Fibroblast of lung (primary cell): ENCODE measurements at regions not wholly inside any gene's neighbourhood (a gene's known extent, or its start where the extent isn't known, plus 50 kb on each side); places are given as distances from the start of the nearest gene placed in this dataset.

Experiments used
- DNase-seq, 2 donors: peaks; one replicate each; pipeline versions ENCODE4 v3.0.0 to v3.0.0-alpha.2; 2010; ENCODE audit warnings: low read depth in 2 of 2
- H2AFZ ChIP-seq: 2 replicates; pipeline ENCODE4 v1.5.1; 2012; ENCODE audit warnings: low read length, control low read depth, inconsistent platforms
- H3K27ac ChIP-seq: 2 replicates; pipeline ENCODE4 v1.5.1; 2011; ENCODE audit warnings: low read length, control low read depth; ENCODE audit not compliant: insufficient read depth
- H3K27me3 ChIP-seq: 2 replicates; pipeline ENCODE4 v1.5.1; 2011; ENCODE audit warnings: mild to moderate bottlenecking, low read length; ENCODE audit not compliant: control insufficient read depth, insufficient read depth
- H3K36me3 ChIP-seq: 2 replicates; pipeline ENCODE4 v1.5.1; 2011; ENCODE audit warnings: low read length; ENCODE audit not compliant: control insufficient read depth, insufficient read depth
- H3K4me1 ChIP-seq: 2 replicates; pipeline ENCODE4 v1.5.1; 2011; ENCODE audit warnings: low read length; ENCODE audit not compliant: control insufficient read depth, insufficient read depth; ENCODE audit errors: extremely low read depth
- H3K4me2 ChIP-seq: 2 replicates; pipeline ENCODE4 v1.5.1; 2011; ENCODE audit warnings: low read length, control low read depth; ENCODE audit not compliant: insufficient read depth; ENCODE audit errors: extremely low read depth
- H3K4me3 ChIP-seq, 4 experiments: fragments of 200-600 bp in 1 of 4; sonication (generic) in 1 of 4; replicated peaks in 1 of 4; 2 replicates each; pipeline ENCODE4 v1.5.1; 2011 to 2016; ENCODE audit warnings: low read length in 4 of 4, low read depth in 3 of 4, mild to moderate bottlenecking in 3 of 4, control low read depth in 2 of 4, inconsistent platforms in 1 of 4, mixed read lengths in 1 of 4; ENCODE audit not compliant: insufficient read depth in 1 of 4; ENCODE audit errors: control extremely low read depth in 1 of 4
- H3K79me2 ChIP-seq: 2 replicates; pipeline ENCODE4 v1.5.1; 2012; ENCODE audit warnings: mild to moderate bottlenecking, low read length, inconsistent platforms; ENCODE audit not compliant: control insufficient read depth, insufficient read depth
- H3K9ac ChIP-seq: 2 replicates; pipeline ENCODE4 v1.5.1; 2011; ENCODE audit warnings: mild to moderate bottlenecking, low read length, control low read depth; ENCODE audit not compliant: insufficient read depth
- H3K9me3 ChIP-seq: 2 replicates; pipeline ENCODE4 v1.5.1; 2012; ENCODE audit warnings: low read depth, low read length; ENCODE audit not compliant: control insufficient read depth, insufficient read depth
- H4K20me1 ChIP-seq: 2 replicates; pipeline ENCODE4 v1.5.1; 2011; ENCODE audit warnings: low read length; ENCODE audit not compliant: control insufficient read depth, insufficient read depth; ENCODE audit errors: extremely low read depth
- EZH2 ChIP-seq: IDR thresholded peaks from 2 replicates; pipeline ENCODE4 v1.5.1; 2012; ENCODE audit warnings: low read length, control low read depth, mild to moderate bottlenecking; ENCODE audit errors: missing control alignments
- TF ChIP-seq, protein P1 (sequence below), 2 donors: IDR thresholded peaks in 1 of 2; conservative IDR thresholded peaks in 1 of 2; 1 replicate in 1 of 2; 2 replicates in 1 of 2; pipeline ENCODE4 v1.5.1; 2011 to 2012; ENCODE audit warnings: low read length in 2 of 2, control low read depth in 1 of 2, inconsistent platforms in 1 of 2, low read depth in 1 of 2, mild to moderate bottlenecking in 1 of 2

- H3K9ac ChIP-seq = no peak overlapping the region
- no peaks in the 10 kb centered on the region for H3K79me2 ChIP-seq
- H3K27ac ChIP-seq = no peak overlapping the region
- DNase-seq = no peak
- no peaks in the 10 kb centered on the region for H3K4me1 ChIP-seq
- H3K4me2 ChIP-seq = no peak overlapping the region
- H3K27me3 ChIP-seq = no peaks in the 10 kb centered on the region
- TF ChIP-seq, protein P1, sequence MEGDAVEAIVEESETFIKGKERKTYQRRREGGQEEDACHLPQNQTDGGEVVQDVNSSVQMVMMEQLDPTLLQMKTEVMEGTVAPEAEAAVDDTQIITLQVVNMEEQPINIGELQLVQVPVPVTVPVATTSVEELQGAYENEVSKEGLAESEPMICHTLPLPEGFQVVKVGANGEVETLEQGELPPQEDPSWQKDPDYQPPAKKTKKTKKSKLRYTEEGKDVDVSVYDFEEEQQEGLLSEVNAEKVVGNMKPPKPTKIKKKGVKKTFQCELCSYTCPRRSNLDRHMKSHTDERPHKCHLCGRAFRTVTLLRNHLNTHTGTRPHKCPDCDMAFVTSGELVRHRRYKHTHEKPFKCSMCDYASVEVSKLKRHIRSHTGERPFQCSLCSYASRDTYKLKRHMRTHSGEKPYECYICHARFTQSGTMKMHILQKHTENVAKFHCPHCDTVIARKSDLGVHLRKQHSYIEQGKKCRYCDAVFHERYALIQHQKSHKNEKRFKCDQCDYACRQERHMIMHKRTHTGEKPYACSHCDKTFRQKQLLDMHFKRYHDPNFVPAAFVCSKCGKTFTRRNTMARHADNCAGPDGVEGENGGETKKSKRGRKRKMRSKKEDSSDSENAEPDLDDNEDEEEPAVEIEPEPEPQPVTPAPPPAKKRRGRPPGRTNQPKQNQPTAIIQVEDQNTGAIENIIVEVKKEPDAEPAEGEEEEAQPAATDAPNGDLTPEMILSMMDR (conservative IDR thresholded peaks at IDR 0.05 in 1 of 2, IDR thresholded peaks at IDR 0.05 in 1 of 2; ENCODE audit: low read depth in 1 of 2, low read length in 2 of 2) = no peak
- no peak for TF ChIP-seq EZH2
- no peak overlapping the region for H3K4me3 ChIP-seq
- no peaks in the 10 kb centered on the region for H3K36me3 ChIP-seq
- H4K20me1 ChIP-seq = no peaks in the 10 kb centered on the region
- H3K9me3 ChIP-seq = no peaks in the 10 kb centered on the region
- H2AFZ ChIP-seq = no peak overlapping the region
These were observed 199.6 kb upstream of the MID1 start for GRCh38 chrX:10819973-10820372.

DNA sequence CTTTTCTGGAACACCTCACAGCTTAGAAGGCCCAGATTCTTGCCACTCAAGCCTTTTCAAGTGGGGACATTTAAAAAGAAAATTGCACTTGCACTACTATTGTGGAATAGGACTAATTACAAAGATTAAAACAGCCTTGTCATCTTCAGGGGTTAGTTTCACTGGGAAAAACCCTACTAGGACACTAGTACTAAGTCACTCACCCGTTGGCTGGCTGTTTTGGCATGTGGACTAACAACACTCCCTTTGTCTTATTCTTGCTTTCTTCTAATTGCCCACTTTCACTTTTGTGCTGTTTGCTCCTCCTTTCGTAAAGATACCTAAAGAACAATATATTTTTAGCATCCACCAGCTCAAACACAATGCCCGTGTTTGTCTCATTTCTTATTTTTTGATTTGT, 200.9 kb upstream of the MID1 start:
- Histone ChIP-seq H3K27me3 (no peaks in the 10 kb centered on the region), H3K27ac (no peak overlapping the region), H3K36me3 (no peaks in the 10 kb centered on the region), H3K9ac (no peak overlapping the region), H2AFZ (no peak overlapping the region), H3K4me2 (no peak overlapping the region), H3K9me3 (no peaks in the 10 kb centered on the region), H3K79me2 (no peaks in the 10 kb centered on the region), H3K4me1 (no peaks in the 10 kb centered on the region), H4K20me1 (no peaks in the 10 kb centered on the region), H3K4me3 (no peak overlapping the region)
- TF ChIP-seq, protein P1 (conservative IDR thresholded peaks at IDR 0.05 in 1 of 2, IDR thresholded peaks at IDR 0.05 in 1 of 2; ENCODE audit: low read depth in 1 of 2, low read length in 2 of 2) = no peak
- TF ChIP-seq EZH2 = no peak
- no peak for DNase-seq

- no peaks in the 10 kb centered on the region for H3K9me3 ChIP-seq
- no peaks in the 10 kb centered on the region for H3K4me1 ChIP-seq
- H3K27ac ChIP-seq = no peak overlapping the region
- H3K79me2 ChIP-seq = no peaks in the 10 kb centered on the region
- H2AFZ ChIP-seq = no peak overlapping the region
- H3K36me3 ChIP-seq = no peaks in the 10 kb centered on the region
- H3K4me2 ChIP-seq = no peak overlapping the region
- no peak overlapping the region for H3K4me3 ChIP-seq
- no peak overlapping the region for H3K9ac ChIP-seq
- H3K27me3 ChIP-seq = no peaks in the 10 kb centered on the region
- TF ChIP-seq, protein P1 (conservative IDR thresholded peaks at IDR 0.05 in 1 of 2, IDR thresholded peaks at IDR 0.05 in 1 of 2; ENCODE audit: low read depth in 1 of 2, low read length in 2 of 2) = no peak
- no peak for TF ChIP-seq EZH2
- DNase-seq = no peak
- no peaks in the 10 kb centered on the region for H4K20me1 ChIP-seq
These were observed 207.7 kb upstream of the MID1 start for GRCh38 chrX:10828036-10828435.
